ENCODE measurements at regions not wholly inside any gene's neighbourhood (a gene's known extent, or its start where the extent isn't known, plus 50 kb on each side); places are given as distances from the start of the nearest gene placed in this dataset.

- H4K20me1 ChIP-seq (ENCODE audit: low read length) = no peaks in the 10 kb centered on the region
- no peak for DNase-seq
- intact Hi-C loops (cut with micrococcal nuclease) = no loop called here
- no peak overlapping the region for H3K4me2 ChIP-seq (ENCODE audit: low read length)
- no peaks in the 10 kb centered on the region; the same call in 1 of the 2 replicates for H3K36me3 ChIP-seq (ENCODE audit: low read depth, low read length)
- no peaks in the 10 kb centered on the region for H3K4me1 ChIP-seq (ENCODE audit: insufficient read depth, low read length)
- H3K79me2 ChIP-seq (ENCODE audit: low read length) = no peaks in the 10 kb centered on the region
- no peak overlapping the region for H3K9ac ChIP-seq (ENCODE audit: low read length)
- H3F3A ChIP-seq (ENCODE audit: low read length, unreplicated experiment) = no peaks in the 10 kb centered on the region
- ATAC-seq = no peak
- ChIA-PET POLR2A (ENCODE audit: unreplicated experiment) (no interaction called here), CTCF (no interaction called here)
- no peak overlapping the region for H3K27ac ChIP-seq (ENCODE audit: low read length)
- no peaks in the 10 kb centered on the region for H3K9me2 ChIP-seq (replicated peaks; ENCODE audit: low read length)
- no peaks in the 10 kb centered on the region for H3K27me3 ChIP-seq (ENCODE audit: low read length)
- BruUV-seq (replicated peaks) = no TSS peak
- no peak overlapping the region for H2AFZ ChIP-seq (ENCODE audit: low read length)
- no peak overlapping the region for H3K4me3 ChIP-seq (ENCODE audit: low read length)
- TF ChIP-seq EZH2 (IDR thresholded peaks at IDR 0.05; ENCODE audit: low read length, unreplicated experiment) (no peak), EZH2phosphoT487 (IDR thresholded peaks at IDR 0.05; ENCODE audit: borderline replicate concordance, low read length) (no peak)
- TF ChIP-seq, protein P1, sequence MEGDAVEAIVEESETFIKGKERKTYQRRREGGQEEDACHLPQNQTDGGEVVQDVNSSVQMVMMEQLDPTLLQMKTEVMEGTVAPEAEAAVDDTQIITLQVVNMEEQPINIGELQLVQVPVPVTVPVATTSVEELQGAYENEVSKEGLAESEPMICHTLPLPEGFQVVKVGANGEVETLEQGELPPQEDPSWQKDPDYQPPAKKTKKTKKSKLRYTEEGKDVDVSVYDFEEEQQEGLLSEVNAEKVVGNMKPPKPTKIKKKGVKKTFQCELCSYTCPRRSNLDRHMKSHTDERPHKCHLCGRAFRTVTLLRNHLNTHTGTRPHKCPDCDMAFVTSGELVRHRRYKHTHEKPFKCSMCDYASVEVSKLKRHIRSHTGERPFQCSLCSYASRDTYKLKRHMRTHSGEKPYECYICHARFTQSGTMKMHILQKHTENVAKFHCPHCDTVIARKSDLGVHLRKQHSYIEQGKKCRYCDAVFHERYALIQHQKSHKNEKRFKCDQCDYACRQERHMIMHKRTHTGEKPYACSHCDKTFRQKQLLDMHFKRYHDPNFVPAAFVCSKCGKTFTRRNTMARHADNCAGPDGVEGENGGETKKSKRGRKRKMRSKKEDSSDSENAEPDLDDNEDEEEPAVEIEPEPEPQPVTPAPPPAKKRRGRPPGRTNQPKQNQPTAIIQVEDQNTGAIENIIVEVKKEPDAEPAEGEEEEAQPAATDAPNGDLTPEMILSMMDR (conservative IDR thresholded peaks at IDR 0.05; ENCODE audit: low read depth, low read length) = no peak
- H3K9me3 ChIP-seq (ENCODE audit: low read length) = peaks cover 16% of the 10 kb centered on the region
These were observed 321.2 kb upstream of the ID4 start for GRCh38 chr6:19515939-19516338.

GRCh38 chr6:19519941-19520340 lies 317.2 kb upstream of the ID4 start:
- Histone ChIP-seq H3K4me1 (ENCODE audit: insufficient read depth, low read length) (no peaks in the 10 kb centered on the region), H3K27ac (ENCODE audit: low read length) (no peak overlapping the region), H3K9ac (ENCODE audit: low read length) (no peak overlapping the region), H2AFZ (ENCODE audit: low read length) (no peak overlapping the region), H3K4me3 (ENCODE audit: low read length) (no peak overlapping the region), H3K9me2 (replicated peaks; ENCODE audit: low read length) (no peaks in the 10 kb centered on the region), H3K27me3 (ENCODE audit: low read length) (no peaks in the 10 kb centered on the region), H3K9me3 (ENCODE audit: low read length) (0 out of 2 replicates have a peak, but pooled peaks cover 5% of the 10 kb centered on the region), H4K20me1 (ENCODE audit: low read length) (no peaks in the 10 kb centered on the region), H3K4me2 (ENCODE audit: low read length) (no peak overlapping the region), H3K36me3 (ENCODE audit: low read depth, low read length) (no peaks in the 10 kb centered on the region; the same call in 1 of the 2 replicates), H3F3A (ENCODE audit: low read length, unreplicated experiment) (no peaks in the 10 kb centered on the region), H3K79me2 (ENCODE audit: low read length) (no peaks in the 10 kb centered on the region)
- CTCF ChIA-PET = no interaction called here
- no peak for ATAC-seq
- intact Hi-C loops (cut with micrococcal nuclease) = no loop called here
- DNase-seq = no peak
- no TSS peak for BruUV-seq (replicated peaks)
- TF ChIP-seq EZH2phosphoT487 (IDR thresholded peaks at IDR 0.05; ENCODE audit: borderline replicate concordance, low read length) = no peak
- no peak for TF ChIP-seq EZH2 (IDR thresholded peaks at IDR 0.05; ENCODE audit: low read length, unreplicated experiment)
- TF ChIP-seq, protein P1 (conservative IDR thresholded peaks at IDR 0.05; ENCODE audit: low read depth, low read length) = no peak
- POLR2A ChIA-PET (ENCODE audit: unreplicated experiment) = no interaction called here

GRCh38 chr6:19524366-19525186 lies 312.6 kb upstream of the ID4 start:
- TF ChIP-seq, protein P1 (conservative IDR thresholded peaks at IDR 0.05; ENCODE audit: low read depth, low read length) = no peak
- TF ChIP-seq EZH2phosphoT487 (IDR thresholded peaks at IDR 0.05; ENCODE audit: borderline replicate concordance, low read length) (no peak), EZH2 (IDR thresholded peaks at IDR 0.05; ENCODE audit: low read length, unreplicated experiment) (no peak)
- Histone ChIP-seq H4K20me1 (ENCODE audit: low read length) (no peaks in the 10 kb centered on the region), H3K4me3 (ENCODE audit: low read length) (no peak overlapping the region), H3K79me2 (ENCODE audit: low read length) (no peaks in the 10 kb centered on the region), H2AFZ (ENCODE audit: low read length) (no peak overlapping the region), H3K9ac (ENCODE audit: low read length) (no peak overlapping the region), H3K27ac (ENCODE audit: low read length) (no peak overlapping the region), H3F3A (ENCODE audit: low read length, unreplicated experiment) (no peaks in the 10 kb centered on the region), H3K36me3 (ENCODE audit: low read depth, low read length) (no peaks in the 10 kb centered on the region), H3K4me1 (ENCODE audit: insufficient read depth, low read length) (no peaks in the 10 kb centered on the region), H3K9me2 (replicated peaks; ENCODE audit: low read length) (no peaks in the 10 kb centered on the region), H3K27me3 (ENCODE audit: low read length) (no peaks in the 10 kb centered on the region), H3K9me3 (ENCODE audit: low read length) (no peaks in the 10 kb centered on the region), H3K4me2 (ENCODE audit: low read length) (no peak overlapping the region)
- BruUV-seq (replicated peaks) = no TSS peak
- ChIA-PET POLR2A (ENCODE audit: unreplicated experiment) (interaction anchor here (0.6 kb wide), 1 partner anchor 12 kb away, joined by 4 read pairs; no protein-coding TSS in a partner anchor), CTCF (no interaction called here)
- ATAC-seq = no peak
- no peak for DNase-seq
- intact Hi-C loops (cut with micrococcal nuclease) = no loop called here

Data from PC-3 (cell line).